Left ventricle myocardium superior (tissue), 1 donor: ENCODE measurements at regions not wholly inside any gene's neighbourhood (a gene's known extent, or its start where the extent isn't known, plus 50 kb on each side); places are given as distances from the start of the nearest gene placed in this dataset.

Experiments used
- ATAC-seq: fragments of 200-7000 bp; cut with Tn5 transposase; one replicate; pipeline ENCODE4 v1.9.1; 2020; ENCODE audit warnings: mild to moderate bottlenecking, moderate library complexity
- DNase-seq: peaks from one replicate; pipeline ENCODE4 v3.0.0-alpha.2; 2020
- intact Hi-C: fragments of 100-400 bp; cut with micrococcal nuclease; formaldehyde crosslinking; loops from one replicate; pipeline ENCODE4 v1.11.0; 2022
- donor health status: DM: no; HTN: yes; CAD: no; lungs with severe emphysema.

DNA sequence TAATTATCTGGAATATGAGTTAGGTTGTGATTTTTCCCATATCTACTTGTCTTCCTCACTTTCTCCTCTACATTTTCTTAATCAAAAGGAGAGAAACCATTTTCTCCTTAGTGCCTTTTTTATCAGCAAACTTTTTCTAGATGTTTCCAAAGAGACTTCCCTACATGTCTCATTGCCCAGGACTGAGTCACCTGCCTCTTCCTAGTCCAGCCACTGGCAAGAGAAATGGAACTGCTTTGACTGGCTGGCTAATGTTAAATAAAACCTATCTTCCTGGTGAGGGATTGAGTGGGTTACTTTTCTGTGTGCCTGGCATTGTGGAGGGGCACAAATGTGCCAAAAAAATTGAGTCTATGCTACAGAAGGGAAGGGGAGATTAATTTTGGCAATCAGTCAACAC is 52.1 kb upstream of the CD5L start:
- intact Hi-C loops: no loop called here
- ATAC-seq: no peak
- DNase-seq: no peak

DNA sequence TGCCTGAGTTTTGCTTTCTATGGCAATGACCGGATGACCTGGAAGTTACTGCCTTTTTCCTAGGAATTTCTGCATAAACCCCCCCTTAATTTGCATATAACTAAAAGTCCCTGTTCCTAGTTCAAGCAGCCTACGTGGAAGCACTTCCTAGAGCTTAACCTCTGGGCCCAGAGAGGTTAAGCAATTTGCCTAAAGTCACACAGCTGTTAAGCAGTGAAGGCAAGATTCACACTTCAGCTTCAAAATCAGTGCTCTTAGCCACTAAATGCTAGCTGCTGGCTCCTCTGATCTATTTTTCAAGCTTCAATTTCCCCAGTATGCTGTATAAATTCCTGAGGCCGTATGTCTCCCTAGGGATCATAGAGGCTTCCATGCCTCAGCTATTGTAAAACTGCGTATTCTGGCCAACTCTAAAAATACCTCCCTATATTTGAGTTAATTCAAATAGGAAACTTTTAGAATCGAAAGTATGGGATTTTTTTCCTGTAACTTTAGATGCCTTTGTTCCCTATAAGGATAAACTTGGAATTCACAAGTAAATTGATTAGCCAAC is 53.1 kb upstream of the CD5L start:
- intact Hi-C loops: no loop called here

DNA sequence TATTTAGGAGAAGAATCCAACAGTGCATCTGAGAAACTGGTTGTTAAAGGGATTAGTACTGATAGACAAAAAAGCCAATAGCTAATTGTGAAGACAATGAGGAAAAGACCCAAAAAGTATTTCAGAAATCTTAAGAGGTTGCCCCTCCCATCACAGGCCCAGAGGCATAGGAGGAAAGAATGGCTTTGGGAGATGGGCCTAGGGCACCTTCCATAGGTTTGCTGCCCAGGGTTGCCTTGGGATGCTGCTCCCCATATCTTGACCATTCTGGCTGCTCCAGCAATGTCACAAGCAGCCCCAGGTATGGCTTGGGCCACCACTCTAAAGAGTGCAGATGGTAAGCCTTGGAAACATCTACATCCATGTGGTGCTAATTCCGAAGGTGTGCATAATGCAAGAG is 68.7 kb upstream of the CD5L start:
- DNase-seq (no peak), ATAC-seq (no peak)
- intact Hi-C loops: no loop called here

More for the DNA sequence above, 53.1 kb upstream of the CD5L start:
- ATAC-seq (no peak), DNase-seq (no peak)

DNA sequence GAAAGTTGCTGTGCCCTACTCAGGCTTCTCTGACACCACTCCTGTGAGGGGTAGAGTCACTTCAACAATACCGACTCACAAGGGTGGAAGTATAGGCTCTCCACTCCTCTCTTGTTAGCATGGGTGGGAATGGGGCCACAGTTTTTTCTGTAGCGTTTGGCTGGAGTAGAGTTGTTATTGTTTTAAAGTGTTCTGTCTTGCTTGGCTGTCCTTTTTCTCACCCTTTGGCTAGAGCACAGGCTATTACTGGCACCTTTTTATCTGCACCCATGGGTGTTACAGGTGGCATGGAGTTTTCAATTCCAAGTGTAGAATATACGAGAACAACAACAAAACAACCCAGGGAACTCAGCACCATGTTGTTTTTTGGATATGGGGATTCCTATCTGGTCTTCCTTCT is 74.3 kb upstream of the CD5L start:
- DNase-seq (no peak), ATAC-seq (peak; percentile 87)

DNA sequence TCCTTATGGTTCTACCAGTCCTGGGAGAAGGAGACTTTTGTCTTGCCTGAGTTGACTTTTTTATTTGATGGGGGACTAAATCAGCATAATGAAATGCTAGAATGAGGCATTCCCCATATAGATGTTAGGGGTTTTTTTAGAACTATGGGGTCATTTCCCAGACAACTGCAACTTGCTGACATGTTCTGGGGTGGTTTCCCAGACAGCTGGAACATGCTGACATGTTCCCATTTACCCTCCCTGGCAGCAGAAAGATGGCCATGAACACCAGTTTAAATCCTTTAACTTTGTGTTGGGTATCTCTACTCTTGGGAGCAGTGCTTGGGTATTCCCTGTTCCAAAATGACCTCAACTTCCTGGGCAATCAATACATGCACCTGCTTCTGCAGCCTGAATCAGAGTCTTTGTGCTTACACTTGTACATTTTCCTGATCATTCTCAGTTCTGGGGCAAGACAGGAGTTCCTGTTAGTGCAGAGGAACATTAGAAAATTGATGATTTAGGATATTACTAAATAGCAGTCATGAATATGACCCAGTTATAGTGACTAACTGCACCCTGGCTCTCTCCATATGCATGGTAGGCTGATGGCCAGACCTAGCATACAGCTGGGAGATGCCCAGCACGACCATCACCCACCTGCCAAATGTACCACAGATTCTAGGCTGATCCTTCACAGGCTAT is 75.4 kb upstream of the CD5L start:
- peak; percentile 95 for ATAC-seq
- DNase-seq: peak; percentile 31
- intact Hi-C loops: no loop called here

More for the DNA sequence above, 74.3 kb upstream of the CD5L start:
- intact Hi-C loops: no loop called here

DNA sequence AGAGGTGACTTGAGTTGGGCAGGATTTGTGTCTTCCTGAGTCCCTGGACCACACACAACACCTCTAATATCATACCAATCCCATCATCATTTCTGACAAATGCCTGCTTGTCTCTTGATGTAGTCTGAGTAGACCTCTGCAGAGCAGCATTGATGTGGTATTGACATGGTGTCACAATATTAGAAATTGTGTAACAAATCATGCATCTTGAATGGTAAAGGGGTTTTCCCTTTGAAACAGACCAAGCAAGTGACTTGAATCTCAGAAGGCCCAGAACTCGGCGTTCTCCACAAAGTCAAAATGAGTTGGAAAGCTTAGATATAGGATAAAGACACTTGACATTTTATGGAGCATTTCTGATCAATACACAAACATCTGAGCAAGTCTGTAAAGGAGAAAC is 72.7 kb upstream of the KIRREL1 start:
- intact Hi-C loops: no loop called here
- ATAC-seq: no peak
- no peak for DNase-seq

DNA sequence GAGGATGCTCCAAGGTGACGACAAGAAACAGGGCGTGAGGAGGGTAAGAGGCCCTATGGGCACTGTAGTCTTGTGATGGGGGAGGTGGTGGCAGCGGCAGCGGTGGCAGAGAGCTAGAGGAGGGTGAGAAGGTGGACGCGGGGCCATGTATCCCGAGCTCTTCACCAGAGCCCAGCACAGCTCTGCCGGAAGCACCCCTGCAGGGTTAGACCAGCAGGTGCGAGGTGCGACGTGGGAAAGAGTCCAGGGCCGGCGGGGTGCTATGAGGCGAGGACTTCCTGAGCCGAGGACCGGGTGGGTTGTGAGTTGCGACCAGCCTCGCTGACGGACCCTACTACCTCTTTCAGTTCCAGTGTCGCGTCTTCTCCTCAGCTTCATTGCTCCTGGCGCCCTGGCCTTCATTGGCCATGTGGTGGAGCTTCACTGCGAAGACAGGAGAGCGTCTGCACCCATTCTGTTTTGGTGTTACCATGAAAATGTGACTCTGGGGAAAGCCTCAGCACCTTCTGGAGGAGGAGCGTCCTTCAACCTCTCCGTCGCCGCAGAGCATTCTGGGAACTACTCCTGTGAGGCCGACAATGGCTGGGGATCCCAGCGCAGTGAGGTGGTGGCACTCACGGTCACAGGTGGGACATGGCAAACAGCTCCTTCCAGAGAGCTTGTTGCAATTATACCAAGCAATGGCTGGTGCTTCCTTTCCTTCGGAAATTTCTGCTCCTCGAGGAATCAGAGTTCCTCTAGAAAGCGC is 67.9 kb upstream of the KIRREL1 start:
- DNase-seq (no peak), ATAC-seq (no peak)
- intact Hi-C loops: no loop called here

DNA sequence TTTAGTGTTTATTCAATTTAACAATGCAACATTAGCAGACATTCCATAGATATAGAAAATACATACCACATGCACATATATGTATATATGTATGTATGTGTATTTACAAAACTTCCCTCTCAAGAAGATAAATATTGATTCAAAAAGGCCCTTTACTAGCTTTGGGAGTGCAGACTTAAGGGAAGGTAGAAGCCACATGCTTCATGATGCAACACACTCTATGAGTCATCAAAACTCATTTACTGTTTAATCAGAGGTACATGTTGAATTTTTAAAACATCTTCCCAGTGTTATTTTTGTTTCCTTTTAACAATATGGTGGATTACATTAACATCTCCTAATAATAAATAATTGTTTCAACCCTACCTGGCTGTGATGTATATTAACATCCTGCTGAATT is 61.4 kb upstream of the KIRREL1 start:
- intact Hi-C loops: no loop called here
- no peak for ATAC-seq
- no peak for DNase-seq

DNA sequence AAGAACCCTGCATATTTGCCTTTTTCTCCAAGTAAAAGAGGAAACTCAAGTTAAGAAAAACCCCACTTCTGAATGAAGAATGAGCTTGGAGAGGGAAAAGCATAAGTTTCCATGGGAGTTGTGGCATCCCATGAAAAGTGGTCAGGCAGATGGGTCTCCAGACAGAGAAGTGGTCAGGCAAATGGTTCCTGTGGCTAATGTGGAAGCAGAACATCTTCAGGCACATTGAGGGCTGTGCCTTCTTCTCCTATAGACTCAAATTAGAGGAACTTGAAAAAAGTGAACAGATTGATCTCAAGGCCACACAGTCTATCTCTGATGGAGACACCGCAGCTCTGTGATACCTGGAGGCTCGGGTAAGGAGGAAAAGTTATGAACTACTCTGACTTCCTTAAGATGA is 55.7 kb upstream of the KIRREL1 start:
- ATAC-seq (no peak), DNase-seq (no peak)
- intact Hi-C loops: no loop called here

DNA sequence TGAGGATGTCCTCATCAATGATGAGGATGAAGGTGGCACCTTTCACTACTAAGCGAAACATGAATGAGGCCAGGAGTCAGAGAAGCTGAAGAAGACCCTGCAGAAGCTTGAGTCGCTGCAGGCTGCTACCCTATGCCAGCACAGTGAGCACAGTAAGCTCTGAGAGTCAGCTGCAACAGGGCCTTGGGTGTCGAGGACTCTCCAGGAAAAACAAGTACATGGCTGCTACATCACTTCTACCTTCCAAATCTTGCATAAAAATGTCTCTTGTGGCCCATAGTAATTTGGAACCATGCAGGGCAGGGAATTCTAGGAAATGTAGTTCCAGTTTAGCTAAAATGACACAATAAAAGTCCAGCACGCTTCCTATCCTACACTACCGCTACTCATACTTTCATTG is 51.5 kb upstream of the KIRREL1 start:
- DNase-seq (no peak), ATAC-seq (peak; percentile 27)
- intact Hi-C loops: no loop called here
